DOHH2 (cell line): ENCODE measurements at regions not wholly inside any gene's neighbourhood (a gene's known extent, or its start where the extent isn't known, plus 50 kb on each side); places are given as distances from the start of the nearest gene placed in this dataset.

Source experiments
- H3F3A ChIP-seq: fragments of 200-600 bp; sonication (generic), shearing (Covaris generic); 2 replicates; pipeline ENCODE4 v1.6.0; 2016; ENCODE audit warnings: antibody characterized with exemption, mild to moderate bottlenecking; ENCODE audit not compliant: control insufficient read depth, insufficient read depth
- H3K27ac ChIP-seq: fragments of 200-600 bp; sonication (generic); 2 replicates; pipeline ENCODE4 v1.5.1; 2014; ENCODE audit warnings: low read depth, mild to moderate bottlenecking, low read length, moderate library complexity
- H3K27me3 ChIP-seq: fragments of 200-600 bp; sonication (generic); 2 replicates; pipeline ENCODE4 v1.6.1; 2014; ENCODE audit warnings: mild to moderate bottlenecking, low read length, mixed read lengths; ENCODE audit not compliant: control insufficient read depth
- H3K36me3 ChIP-seq: fragments of 200-600 bp; sonication (generic); 2 replicates; pipeline ENCODE4 v1.6.1; 2014; ENCODE audit warnings: mild to moderate bottlenecking, low read length, moderate library complexity, mixed read lengths; ENCODE audit not compliant: control insufficient read depth
- H3K4me1 ChIP-seq: fragments of 200-600 bp; sonication (generic); 2 replicates; pipeline ENCODE4 v1.6.1; 2014; ENCODE audit warnings: mild to moderate bottlenecking, low read length, mixed read lengths; ENCODE audit not compliant: control insufficient read depth
- H3K4me2 ChIP-seq: fragments of 200-600 bp; sonication (generic); 2 replicates; pipeline ENCODE4 v1.6.0; 2014; ENCODE audit warnings: mild to moderate bottlenecking, low read length, moderate library complexity
- H3K4me3 ChIP-seq: fragments of 200-600 bp; sonication (generic); 2 replicates; pipeline ENCODE4 v1.5.1; 2014; ENCODE audit warnings: mild to moderate bottlenecking, low read length, mixed read lengths
- H3K79me2 ChIP-seq: fragments of 200-600 bp; sonication (generic); 2 replicates; pipeline ENCODE4 v1.6.1; 2014; ENCODE audit warnings: mild to moderate bottlenecking, low read length, mixed read lengths; ENCODE audit not compliant: control insufficient read depth
- H3K9me2 ChIP-seq: fragments of 200-600 bp; sonication (generic); replicated peaks from 2 replicates; pipeline ENCODE4 v1.6.1; 2014; ENCODE audit warnings: mild to moderate bottlenecking, low read length, mixed read lengths; ENCODE audit not compliant: control insufficient read depth
- H3K9me3 ChIP-seq: fragments of 200-600 bp; sonication (generic); 2 replicates; pipeline ENCODE4 v1.6.1; 2014; ENCODE audit warnings: antibody characterized with exemption, low read length, mixed read lengths; ENCODE audit not compliant: control insufficient read depth, insufficient read depth
- H4K20me1 ChIP-seq: fragments of 200-600 bp; sonication (generic); 2 replicates; pipeline ENCODE4 v1.6.0; 2014; ENCODE audit warnings: low read depth, mild to moderate bottlenecking, antibody characterized with exemption, low read length, moderate library complexity; ENCODE audit not compliant: control insufficient read depth, insufficient read depth
- EZH2phosphoT487 ChIP-seq: fragments of 200-600 bp; sonication (generic); IDR thresholded peaks from 2 replicates; pipeline ENCODE4 v1.6.1; 2017; ENCODE audit warnings: borderline replicate concordance, mild to moderate bottlenecking, antibody characterized with exemption, low read length, moderate library complexity, mixed read lengths
- TF ChIP-seq, protein P1 (sequence below): fragments of 200-600 bp; sonication (generic); IDR thresholded peaks from one replicate; pipeline ENCODE4 v1.5.1; 2014; ENCODE audit warnings: antibody characterized with exemption, mild to moderate bottlenecking, low read depth, low read length; ENCODE audit not compliant: poor library complexity, severe bottlenecking

DNA sequence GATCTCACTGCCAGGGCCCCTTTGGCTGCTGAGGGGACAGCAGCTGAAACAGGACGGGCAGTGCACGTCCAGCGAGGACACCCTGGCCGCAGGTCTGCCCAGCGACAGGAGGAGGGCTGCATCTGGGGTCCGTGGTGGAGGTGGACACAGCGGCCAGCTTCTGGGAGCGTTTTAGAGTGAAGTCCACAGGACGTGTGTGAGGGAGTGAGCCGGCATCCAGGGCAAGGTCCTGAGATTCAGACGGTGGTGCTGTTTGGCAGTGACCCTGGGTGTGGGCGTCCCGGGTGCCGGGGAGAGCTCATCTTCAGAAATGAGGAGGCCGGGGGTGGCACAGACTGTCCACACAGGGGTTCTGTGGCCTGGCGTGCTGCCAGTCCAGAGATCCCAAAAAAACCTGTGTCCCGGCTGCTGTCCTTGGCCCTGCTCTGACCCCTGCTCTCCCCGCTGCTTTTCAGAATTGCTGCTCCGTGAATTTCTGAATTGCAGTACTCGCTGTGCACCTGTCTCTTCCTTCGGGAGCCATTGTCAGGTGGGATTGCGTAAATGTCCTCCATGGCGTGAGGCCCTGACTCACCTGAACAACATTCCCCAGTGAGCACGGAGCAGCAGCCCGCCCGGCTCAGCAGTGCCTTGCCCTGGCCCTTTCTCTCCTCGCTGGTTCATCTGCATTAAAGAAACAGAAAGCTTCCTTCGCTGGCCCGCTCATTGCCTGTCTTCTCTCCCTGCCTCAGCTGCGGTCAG lies 183.5 kb upstream of the C14orf180 start:
- peaks cover 3% of the 10 kb centered on the region; the same call in 1 of the 2 replicates for H3K4me1 ChIP-seq
- no peaks in the 10 kb centered on the region for H3K9me3 ChIP-seq
- H3K27ac ChIP-seq = no peak overlapping the region
- no peaks in the 10 kb centered on the region for H3K9me2 ChIP-seq
- H3K79me2 ChIP-seq = no peaks in the 10 kb centered on the region
- no peaks in the 10 kb centered on the region for H3F3A ChIP-seq
- H3K4me3 ChIP-seq = no peak overlapping the region
- no peaks in the 10 kb centered on the region for H4K20me1 ChIP-seq
- no peak overlapping the region for H3K4me2 ChIP-seq
- TF ChIP-seq EZH2phosphoT487 = no peak
- TF ChIP-seq, protein P1, sequence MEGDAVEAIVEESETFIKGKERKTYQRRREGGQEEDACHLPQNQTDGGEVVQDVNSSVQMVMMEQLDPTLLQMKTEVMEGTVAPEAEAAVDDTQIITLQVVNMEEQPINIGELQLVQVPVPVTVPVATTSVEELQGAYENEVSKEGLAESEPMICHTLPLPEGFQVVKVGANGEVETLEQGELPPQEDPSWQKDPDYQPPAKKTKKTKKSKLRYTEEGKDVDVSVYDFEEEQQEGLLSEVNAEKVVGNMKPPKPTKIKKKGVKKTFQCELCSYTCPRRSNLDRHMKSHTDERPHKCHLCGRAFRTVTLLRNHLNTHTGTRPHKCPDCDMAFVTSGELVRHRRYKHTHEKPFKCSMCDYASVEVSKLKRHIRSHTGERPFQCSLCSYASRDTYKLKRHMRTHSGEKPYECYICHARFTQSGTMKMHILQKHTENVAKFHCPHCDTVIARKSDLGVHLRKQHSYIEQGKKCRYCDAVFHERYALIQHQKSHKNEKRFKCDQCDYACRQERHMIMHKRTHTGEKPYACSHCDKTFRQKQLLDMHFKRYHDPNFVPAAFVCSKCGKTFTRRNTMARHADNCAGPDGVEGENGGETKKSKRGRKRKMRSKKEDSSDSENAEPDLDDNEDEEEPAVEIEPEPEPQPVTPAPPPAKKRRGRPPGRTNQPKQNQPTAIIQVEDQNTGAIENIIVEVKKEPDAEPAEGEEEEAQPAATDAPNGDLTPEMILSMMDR = no peak
- H3K36me3 ChIP-seq = no peaks in the 10 kb centered on the region
- H3K27me3 ChIP-seq = peaks cover 6% of the 10 kb centered on the region; the same call in 1 of the 2 replicates

DNA sequence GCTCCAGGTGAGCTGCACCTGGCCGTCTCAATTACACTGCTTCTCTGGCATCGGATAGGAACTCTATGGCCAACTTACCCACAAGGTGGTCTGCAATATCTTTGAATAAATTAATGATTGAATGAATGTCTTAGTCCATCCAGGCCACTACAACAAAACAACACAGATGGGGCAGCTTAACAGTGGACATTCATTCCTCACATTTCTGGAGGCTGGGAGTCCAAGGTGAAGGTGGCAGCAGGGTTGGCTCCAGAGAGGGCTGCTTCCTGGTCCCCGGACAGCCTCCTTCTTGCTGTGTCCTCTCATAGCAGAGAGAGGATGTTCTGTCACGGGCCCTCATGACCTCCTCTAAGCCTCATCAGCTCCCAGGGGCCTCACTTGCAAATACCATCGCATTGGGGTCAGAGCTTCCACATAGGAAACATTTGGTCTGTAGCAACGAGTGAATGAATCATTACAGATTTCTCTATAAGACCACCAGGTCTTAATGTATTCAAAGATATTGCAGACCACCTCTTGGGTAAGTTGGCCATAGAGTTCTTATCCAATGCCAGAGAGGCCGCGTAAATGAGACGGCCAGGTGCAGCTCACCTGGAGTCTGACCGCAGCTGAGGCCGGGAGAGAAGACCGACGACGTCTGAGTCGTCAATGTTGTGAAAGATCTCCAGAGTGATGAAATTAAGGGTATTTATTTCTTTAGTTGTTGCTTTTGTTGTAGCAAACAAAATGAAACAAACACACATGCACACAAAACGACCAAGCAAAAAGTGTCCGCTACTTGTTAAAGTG lies 182.7 kb upstream of the C14orf180 start:
- no peaks in the 10 kb centered on the region for H3K36me3 ChIP-seq
- H3K4me3 ChIP-seq = no peak overlapping the region
- no peak overlapping the region for H3K27ac ChIP-seq
- no peaks in the 10 kb centered on the region for H4K20me1 ChIP-seq
- H3K9me3 ChIP-seq = no peaks in the 10 kb centered on the region
- no peaks in the 10 kb centered on the region for H3F3A ChIP-seq
- H3K9me2 ChIP-seq = no peaks in the 10 kb centered on the region
- peaks cover 6% of the 10 kb centered on the region; the same call in 1 of the 2 replicates for H3K27me3 ChIP-seq
- no peaks in the 10 kb centered on the region for H3K79me2 ChIP-seq
- no peak overlapping the region for H3K4me2 ChIP-seq
- peaks cover 3% of the 10 kb centered on the region; the same call in 1 of the 2 replicates for H3K4me1 ChIP-seq
- TF ChIP-seq, protein P1 = no peak
- TF ChIP-seq EZH2phosphoT487 = no peak

DNA sequence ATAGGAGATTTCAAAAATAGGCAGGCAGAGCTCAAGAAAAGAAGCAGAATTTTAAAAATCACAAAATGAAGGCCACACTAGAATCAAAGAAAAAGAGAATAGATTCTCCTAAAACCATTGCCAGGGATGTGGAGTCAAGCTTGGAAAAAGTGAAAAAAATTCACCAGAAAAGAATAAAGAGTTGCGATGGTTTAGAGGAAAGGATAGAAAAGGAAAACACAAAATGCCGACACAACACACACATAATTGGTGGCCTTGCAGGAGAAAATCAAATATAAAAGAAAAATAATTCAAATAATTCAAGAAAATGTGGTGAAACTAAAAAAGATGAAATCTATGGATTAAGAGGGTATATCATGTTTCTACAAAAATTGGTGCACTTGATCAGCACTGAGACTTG lies 181.6 kb upstream of the C14orf180 start:
- no peaks in the 10 kb centered on the region for H3K9me3 ChIP-seq
- TF ChIP-seq EZH2phosphoT487 = no peak
- no peaks in the 10 kb centered on the region for H3K9me2 ChIP-seq
- H3K4me3 ChIP-seq = no peak overlapping the region
- no peaks in the 10 kb centered on the region for H3K36me3 ChIP-seq
- no peaks in the 10 kb centered on the region for H3F3A ChIP-seq
- H3K4me2 ChIP-seq = no peak overlapping the region
- no peaks in the 10 kb centered on the region for H4K20me1 ChIP-seq
- H3K27me3 ChIP-seq = peaks cover 6% of the 10 kb centered on the region; the same call in 1 of the 2 replicates
- no peak overlapping the region for H3K27ac ChIP-seq
- H3K4me1 ChIP-seq = peaks cover 3% of the 10 kb centered on the region; the same call in 1 of the 2 replicates
- H3K79me2 ChIP-seq = no peaks in the 10 kb centered on the region
